ENCODE measurements at regions not wholly inside any gene's neighbourhood (a gene's known extent, or its start where the extent isn't known, plus 50 kb on each side); places are given as distances from the start of the nearest gene placed in this dataset.

GRCh38 chr3:165716592-165716991, 120.6 kb downstream of the BCHE start:
- no peaks in the 10 kb centered on the region for H3K4me1 ChIP-seq (ENCODE audit: control insufficient read depth in 5 of 5, insufficient read depth in 5 of 5, low read length in 5 of 5)

GRCh38 chr3:165713479-165713878, 123.7 kb downstream of the BCHE start:
- no peaks in the 10 kb centered on the region for H3K27me3 ChIP-seq (ENCODE audit: control insufficient read depth in 3 of 3, insufficient read depth in 3 of 3, low read length in 2 of 3)
- WGBS, 2 donors, result 96% methylated on average over 7 of the region's 7 CpGs
- H3K4me3 ChIP-seq, result no peak overlapping the region
- no peaks in the 10 kb centered on the region for H3K9me3 ChIP-seq (ENCODE audit: control insufficient read depth in 4 of 4, insufficient read depth in 3 of 4, low read length in 3 of 4)
- DNase-seq (no peak), ATAC-seq (ENCODE audit: insufficient read depth, low FRiP score) (no peak)
- no peak for TF ChIP-seq CTCF (IDR thresholded peaks at IDR 0.05; ENCODE audit: control extremely low read depth, extremely low read depth)
- H3K4me1 ChIP-seq (ENCODE audit: control insufficient read depth in 5 of 5, insufficient read depth in 5 of 5, low read length in 5 of 5), result no peaks in the 10 kb centered on the region
- H3K27ac ChIP-seq (ENCODE audit: low read depth in 1 of 2, low read length in 1 of 2), result no peak overlapping the region
- H3K9ac ChIP-seq (ENCODE audit: insufficient read depth in 1 of 2, low read length in 2 of 2), result no peak overlapping the region
- no peaks in the 10 kb centered on the region for H3K36me3 ChIP-seq (ENCODE audit: control insufficient read depth in 4 of 4, insufficient read depth in 4 of 4, low read length in 4 of 4)

More at GRCh38 chr3:165716592-165716991, 120.6 kb downstream of the BCHE start:
- Histone ChIP-seq H3K9me3 (ENCODE audit: control insufficient read depth in 4 of 4, insufficient read depth in 3 of 4, low read length in 3 of 4) (peaks cover 0 to 15% (median 4%) of the 10 kb centered on the region in 4 donors), H3K9ac (ENCODE audit: insufficient read depth in 1 of 2, low read length in 2 of 2) (no peak overlapping the region), H3K36me3 (ENCODE audit: control insufficient read depth in 4 of 4, insufficient read depth in 4 of 4, low read length in 4 of 4) (peaks cover 0 to 2% (median 0%) of the 10 kb centered on the region in 4 donors), H3K27ac (ENCODE audit: low read depth in 1 of 2, low read length in 1 of 2) (no peak overlapping the region), H3K27me3 (ENCODE audit: control insufficient read depth in 3 of 3, insufficient read depth in 3 of 3, low read length in 2 of 3) (no peaks in the 10 kb centered on the region), H3K4me3 (no peak overlapping the region)
- no peak for DNase-seq
- no peak for TF ChIP-seq CTCF (IDR thresholded peaks at IDR 0.05; ENCODE audit: control extremely low read depth, extremely low read depth)
- ATAC-seq (ENCODE audit: insufficient read depth, low FRiP score), result no peak

GRCh38 chr3:165712382-165712781, 124.8 kb downstream of the BCHE start:
- no peaks in the 10 kb centered on the region for H3K36me3 ChIP-seq (ENCODE audit: control insufficient read depth in 4 of 4, insufficient read depth in 4 of 4, low read length in 4 of 4)
- H3K4me1 ChIP-seq (ENCODE audit: control insufficient read depth in 5 of 5, insufficient read depth in 5 of 5, low read length in 5 of 5), result no peaks in the 10 kb centered on the region
- no peak overlapping the region for H3K4me3 ChIP-seq
- WGBS, 2 donors, result 88 to 90% methylated on average over 8 of the region's 8 CpGs
- DNase-seq (no peak), ATAC-seq (ENCODE audit: insufficient read depth, low FRiP score) (no peak)
- H3K9ac ChIP-seq (ENCODE audit: insufficient read depth in 1 of 2, low read length in 2 of 2), result no peak overlapping the region
- no peak for TF ChIP-seq CTCF (IDR thresholded peaks at IDR 0.05; ENCODE audit: control extremely low read depth, extremely low read depth)
- no peak overlapping the region for H3K27ac ChIP-seq (ENCODE audit: low read depth in 1 of 2, low read length in 1 of 2)
- H3K9me3 ChIP-seq (ENCODE audit: control insufficient read depth in 4 of 4, insufficient read depth in 3 of 4, low read length in 3 of 4), result no peaks in the 10 kb centered on the region
- no peaks in the 10 kb centered on the region for H3K27me3 ChIP-seq (ENCODE audit: control insufficient read depth in 3 of 3, insufficient read depth in 3 of 3, low read length in 2 of 3)

- H3K27ac ChIP-seq (ENCODE audit: low read depth in 1 of 2, low read length in 1 of 2), result no peak overlapping the region
- no peak for DNase-seq
- peaks cover 0 to 4% (median 0%) of the 10 kb centered on the region in 4 donors for H3K9me3 ChIP-seq (ENCODE audit: control insufficient read depth in 4 of 4, insufficient read depth in 3 of 4, low read length in 3 of 4)
- 93 to 94% methylated on average over 2 of the region's 2 CpGs for whole genome bisulfite sequencing, 2 donors
- no peak for TF ChIP-seq CTCF (IDR thresholded peaks at IDR 0.05; ENCODE audit: control extremely low read depth, extremely low read depth)
- ATAC-seq (ENCODE audit: insufficient read depth, low FRiP score), result no peak
- H3K27me3 ChIP-seq (ENCODE audit: control insufficient read depth in 3 of 3, insufficient read depth in 3 of 3, low read length in 2 of 3), result no peaks in the 10 kb centered on the region
- H3K9ac ChIP-seq (ENCODE audit: insufficient read depth in 1 of 2, low read length in 2 of 2), result no peak overlapping the region
- no peaks in the 10 kb centered on the region for H3K36me3 ChIP-seq (ENCODE audit: control insufficient read depth in 4 of 4, insufficient read depth in 4 of 4, low read length in 4 of 4)
- H3K4me1 ChIP-seq (ENCODE audit: control insufficient read depth in 5 of 5, insufficient read depth in 5 of 5, low read length in 5 of 5), result no peaks in the 10 kb centered on the region
- H3K4me3 ChIP-seq, result no peak overlapping the region
Measured at GRCh38 chr3:165697910-165698309, 139.3 kb downstream of the BCHE start.
